Endodermal cell (in vitro differentiated cells): ENCODE measurements at regions not wholly inside any gene's neighbourhood (a gene's known extent, or its start where the extent isn't known, plus 50 kb on each side); places are given as distances from the start of the nearest gene placed in this dataset.
"Not testable (repeated sequence)": the region's sequence is repeated elsewhere in the genome, so short reads cannot be mapped to it uniquely, and the experiment has no call there.

Experiments used
- DNase-seq: peaks from one replicate; pipeline ENCODE4 v3.0.0-alpha.2; 2017
- H3K27ac ChIP-seq: 2 replicates; pipeline ENCODE4 v1.5.1; 2013; ENCODE audit warnings: mild to moderate bottlenecking, low read depth, low read length, moderate library complexity
- H3K27me3 ChIP-seq: 2 replicates; pipeline ENCODE4 v1.6.1; 2013; ENCODE audit warnings: mild to moderate bottlenecking, low read length, moderate library complexity; ENCODE audit not compliant: insufficient read depth, control insufficient read depth, poor library complexity, severe bottlenecking
- H3K36me3 ChIP-seq: 2 replicates; pipeline ENCODE4 v1.7.0; 2013; ENCODE audit warnings: mild to moderate bottlenecking, low read length, moderate library complexity; ENCODE audit not compliant: control insufficient read depth, insufficient read depth
- H3K4me1 ChIP-seq: one replicate; pipeline ENCODE4 v1.7.0; 2013; ENCODE audit warnings: low read length; ENCODE audit not compliant: control insufficient read depth, insufficient read depth
- H3K4me3 ChIP-seq: 2 replicates; pipeline ENCODE4 v1.5.1; 2013; ENCODE audit warnings: mild to moderate bottlenecking, low read length, moderate library complexity
- H3K9ac ChIP-seq: 2 replicates; pipeline ENCODE4 v1.6.1; 2013; ENCODE audit warnings: mild to moderate bottlenecking, low read length, moderate library complexity; ENCODE audit not compliant: poor library complexity, severe bottlenecking; ENCODE audit errors: extremely low read depth
- H3K9me3 ChIP-seq: 2 replicates; pipeline ENCODE4 v1.6.1; 2013; ENCODE audit warnings: mild to moderate bottlenecking, low read length, moderate library complexity; ENCODE audit not compliant: control insufficient read depth
- H3K27ac Mint-ChIP-seq: 2 replicates; pipeline ENCODE4 v1.8.0; 2020; ENCODE audit warnings: mixed read lengths
- H3K27me3 Mint-ChIP-seq: 2 replicates; pipeline ENCODE4 v1.8.0; 2021; ENCODE audit warnings: mild to moderate bottlenecking, mixed read lengths; ENCODE audit not compliant: insufficient read depth
- H3K36me3 Mint-ChIP-seq: 2 replicates; pipeline ENCODE4 v1.8.0; 2020; ENCODE audit warnings: low read depth, mixed read lengths
- H3K4me1 Mint-ChIP-seq: 2 replicates; pipeline ENCODE4 v1.8.0; 2020; ENCODE audit warnings: mixed read lengths
- H3K4me3 Mint-ChIP-seq: 2 replicates; pipeline ENCODE4 v1.8.0; 2020; ENCODE audit warnings: mild to moderate bottlenecking, moderate library complexity, mixed read lengths
- H3K9me3 Mint-ChIP-seq: 2 replicates; pipeline ENCODE4 v1.8.0; 2020; ENCODE audit warnings: mild to moderate bottlenecking, mixed read lengths
- WGBS, 2 experiments: methylation state at CpG; one replicate each; pipeline versions ENCODE4 v1.1.5 to v1.1.7; 2013; ENCODE audit warnings: missing lambda C conversion rate in 2 of 2, mixed read lengths in 1 of 2; ENCODE audit not compliant: insufficient coverage in 1 of 2, insufficient read length in 1 of 2; 5-methylcytosine and 5-hydroxymethylcytosine counted together
- TF ChIP-seq, protein P1 (sequence below): fragments of 200-600 bp; sonication (generic); conservative IDR thresholded peaks from 2 replicates; pipeline ENCODE4 v1.5.0; 2021; ENCODE audit warnings: antibody characterized with exemption, mild to moderate bottlenecking

DNA sequence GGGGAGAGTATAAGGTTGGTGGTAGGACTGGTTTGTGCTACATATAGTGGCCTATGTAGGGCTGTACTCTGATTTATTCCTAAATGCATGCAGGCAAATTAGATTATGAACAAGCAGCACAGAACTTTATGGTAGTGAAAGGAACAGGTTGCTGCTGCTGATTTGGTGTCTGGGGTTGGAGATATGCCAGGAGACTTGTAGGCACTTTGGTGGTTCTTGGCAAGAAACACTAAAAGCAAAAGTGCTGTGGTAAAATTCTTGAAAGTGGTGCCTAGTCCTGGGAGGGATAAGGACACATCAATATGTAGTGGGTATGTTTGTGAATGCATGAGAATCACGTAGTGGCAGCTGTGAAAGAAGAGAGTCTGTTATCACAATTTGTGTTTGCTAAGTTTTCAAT is 2126.0 kb downstream of the TP53TG3F start:
- Mint-ChIP-seq H3K36me3 (peaks cover 1% of the 10 kb centered on the region), H3K4me1 (no peaks in the 10 kb centered on the region), H3K4me3 (no peak overlapping the region), H3K9me3 (peaks cover 86% of the 10 kb centered on the region), H3K27ac (no peak overlapping the region), H3K27me3 (no peaks in the 10 kb centered on the region)
- no peaks in the 10 kb centered on the region for H3K36me3 ChIP-seq
- H3K27me3 ChIP-seq, result no peaks in the 10 kb centered on the region
- no peak overlapping the region for H3K4me3 ChIP-seq
- no peak overlapping the region for H3K9ac ChIP-seq
- no peak for DNase-seq
- H3K9me3 ChIP-seq, result peaks cover 83% of the 10 kb centered on the region
- H3K4me1 ChIP-seq, result no peaks in the 10 kb centered on the region
- 20 to 29% methylated on average over 1 of the region's 1 CpG for WGBS, 2 experiments
- TF ChIP-seq, protein P1, sequence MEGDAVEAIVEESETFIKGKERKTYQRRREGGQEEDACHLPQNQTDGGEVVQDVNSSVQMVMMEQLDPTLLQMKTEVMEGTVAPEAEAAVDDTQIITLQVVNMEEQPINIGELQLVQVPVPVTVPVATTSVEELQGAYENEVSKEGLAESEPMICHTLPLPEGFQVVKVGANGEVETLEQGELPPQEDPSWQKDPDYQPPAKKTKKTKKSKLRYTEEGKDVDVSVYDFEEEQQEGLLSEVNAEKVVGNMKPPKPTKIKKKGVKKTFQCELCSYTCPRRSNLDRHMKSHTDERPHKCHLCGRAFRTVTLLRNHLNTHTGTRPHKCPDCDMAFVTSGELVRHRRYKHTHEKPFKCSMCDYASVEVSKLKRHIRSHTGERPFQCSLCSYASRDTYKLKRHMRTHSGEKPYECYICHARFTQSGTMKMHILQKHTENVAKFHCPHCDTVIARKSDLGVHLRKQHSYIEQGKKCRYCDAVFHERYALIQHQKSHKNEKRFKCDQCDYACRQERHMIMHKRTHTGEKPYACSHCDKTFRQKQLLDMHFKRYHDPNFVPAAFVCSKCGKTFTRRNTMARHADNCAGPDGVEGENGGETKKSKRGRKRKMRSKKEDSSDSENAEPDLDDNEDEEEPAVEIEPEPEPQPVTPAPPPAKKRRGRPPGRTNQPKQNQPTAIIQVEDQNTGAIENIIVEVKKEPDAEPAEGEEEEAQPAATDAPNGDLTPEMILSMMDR, result no peak
- H3K27ac ChIP-seq, result no peak overlapping the region

DNA sequence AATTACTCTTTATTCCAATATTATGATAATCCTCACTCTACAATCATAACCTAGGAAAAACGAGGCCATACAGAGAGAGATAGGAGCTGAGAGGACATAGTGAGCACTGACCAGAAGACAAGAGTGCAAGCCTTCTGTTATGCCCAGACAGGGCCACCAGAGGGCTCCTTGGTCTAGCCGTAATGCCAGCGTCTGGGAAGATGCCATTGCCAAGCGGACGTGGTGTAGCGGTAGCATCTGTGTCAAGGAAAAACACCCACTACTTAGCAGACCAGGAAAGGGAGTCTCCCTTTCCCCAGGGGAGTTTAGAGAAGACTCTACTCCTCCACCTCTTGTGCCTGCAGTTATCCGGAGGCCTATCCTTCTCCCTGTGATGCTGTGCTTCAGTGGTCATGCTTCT is 2131.5 kb downstream of the TP53TG3F start:
- not testable (repeated sequence) for H3K4me3 Mint-ChIP-seq, H3K36me3 ChIP-seq, H3K4me3 ChIP-seq, H3K27me3 Mint-ChIP-seq, H3K9ac ChIP-seq, H3K4me1 Mint-ChIP-seq, H3K27ac Mint-ChIP-seq, H3K27ac ChIP-seq, H3K36me3 Mint-ChIP-seq, H3K4me1 ChIP-seq, H3K27me3 ChIP-seq
- peaks cover 88% of the 10 kb centered on the region for H3K9me3 Mint-ChIP-seq
- WGBS, 2 experiments, result 76% methylated on average over 7 of the region's 7 CpGs; no CpG with 5 or more reads in 1 of the 2 experiments
- DNase-seq, result peak; percentile 61
- H3K9me3 ChIP-seq, result peaks cover 75% of the 10 kb centered on the region
- TF ChIP-seq, protein P1, result peak; percentile 48

DNA sequence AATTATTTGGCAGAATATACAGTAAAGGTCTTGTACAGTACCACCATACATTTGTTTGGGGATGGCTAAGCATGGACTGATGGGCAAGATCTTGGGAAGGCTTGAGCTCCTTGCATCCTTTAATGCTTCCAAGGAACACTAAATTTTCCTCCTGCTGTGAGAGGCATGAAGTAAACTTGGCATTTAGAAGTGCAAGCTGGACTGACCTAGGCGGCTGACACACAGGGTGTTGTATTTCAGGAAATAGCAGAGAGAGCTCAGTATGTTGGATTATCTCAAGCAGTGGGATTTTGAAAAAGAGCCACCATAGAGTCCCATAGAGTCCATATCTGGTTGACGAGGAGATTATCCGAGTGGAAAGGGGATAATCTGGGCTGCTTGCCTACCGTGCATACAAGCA is 2137.1 kb downstream of the TP53TG3F start:
- no peak overlapping the region for H3K27ac Mint-ChIP-seq
- H3K9me3 ChIP-seq, result peaks cover 67% of the 10 kb centered on the region
- H3K4me1 ChIP-seq, result no peaks in the 10 kb centered on the region
- no peaks in the 10 kb centered on the region for H3K27me3 ChIP-seq
- peak overlapping the region; percentile 47 for H3K4me3 ChIP-seq
- H3K27ac ChIP-seq, result no peak overlapping the region
- H3K36me3 Mint-ChIP-seq, result no peaks in the 10 kb centered on the region
- no peaks in the 10 kb centered on the region for H3K27me3 Mint-ChIP-seq
- no peaks in the 10 kb centered on the region for H3K4me1 Mint-ChIP-seq
- 90 to 92% methylated on average over 4 of the region's 4 CpGs for WGBS, 2 experiments
- H3K9me3 Mint-ChIP-seq, result peaks cover 86% of the 10 kb centered on the region
- no peaks in the 10 kb centered on the region for H3K36me3 ChIP-seq
- no peak overlapping the region for H3K4me3 Mint-ChIP-seq
- no peak overlapping the region for H3K9ac ChIP-seq
- no peak for DNase-seq
- TF ChIP-seq, protein P1, result no peak
